ENCODE measurements at regions not wholly inside any gene's neighbourhood (a gene's known extent, or its start where the extent isn't known, plus 50 kb on each side); places are given as distances from the start of the nearest gene placed in this dataset.

DNA sequence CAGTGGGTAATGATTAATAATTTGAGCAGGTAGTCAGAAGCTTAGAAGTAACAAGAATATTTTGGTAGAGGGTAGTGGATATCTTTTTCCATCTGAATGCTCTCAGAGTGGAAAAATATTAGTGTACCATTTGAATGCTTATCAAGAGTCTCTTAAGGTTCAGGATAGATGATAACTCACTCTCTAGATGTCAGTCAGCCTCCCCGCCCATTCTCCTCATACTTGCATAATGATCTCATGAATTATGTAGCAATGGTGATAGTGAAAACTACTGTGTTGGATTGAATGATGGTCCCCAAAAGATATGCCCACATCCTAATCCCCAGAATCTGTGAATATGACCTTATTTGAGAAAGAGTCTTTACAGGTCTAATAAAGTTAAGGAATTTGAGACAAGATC lies 132.7 kb upstream of the KLF12 start (continued):
- TF ChIP-seq, protein P1, sequence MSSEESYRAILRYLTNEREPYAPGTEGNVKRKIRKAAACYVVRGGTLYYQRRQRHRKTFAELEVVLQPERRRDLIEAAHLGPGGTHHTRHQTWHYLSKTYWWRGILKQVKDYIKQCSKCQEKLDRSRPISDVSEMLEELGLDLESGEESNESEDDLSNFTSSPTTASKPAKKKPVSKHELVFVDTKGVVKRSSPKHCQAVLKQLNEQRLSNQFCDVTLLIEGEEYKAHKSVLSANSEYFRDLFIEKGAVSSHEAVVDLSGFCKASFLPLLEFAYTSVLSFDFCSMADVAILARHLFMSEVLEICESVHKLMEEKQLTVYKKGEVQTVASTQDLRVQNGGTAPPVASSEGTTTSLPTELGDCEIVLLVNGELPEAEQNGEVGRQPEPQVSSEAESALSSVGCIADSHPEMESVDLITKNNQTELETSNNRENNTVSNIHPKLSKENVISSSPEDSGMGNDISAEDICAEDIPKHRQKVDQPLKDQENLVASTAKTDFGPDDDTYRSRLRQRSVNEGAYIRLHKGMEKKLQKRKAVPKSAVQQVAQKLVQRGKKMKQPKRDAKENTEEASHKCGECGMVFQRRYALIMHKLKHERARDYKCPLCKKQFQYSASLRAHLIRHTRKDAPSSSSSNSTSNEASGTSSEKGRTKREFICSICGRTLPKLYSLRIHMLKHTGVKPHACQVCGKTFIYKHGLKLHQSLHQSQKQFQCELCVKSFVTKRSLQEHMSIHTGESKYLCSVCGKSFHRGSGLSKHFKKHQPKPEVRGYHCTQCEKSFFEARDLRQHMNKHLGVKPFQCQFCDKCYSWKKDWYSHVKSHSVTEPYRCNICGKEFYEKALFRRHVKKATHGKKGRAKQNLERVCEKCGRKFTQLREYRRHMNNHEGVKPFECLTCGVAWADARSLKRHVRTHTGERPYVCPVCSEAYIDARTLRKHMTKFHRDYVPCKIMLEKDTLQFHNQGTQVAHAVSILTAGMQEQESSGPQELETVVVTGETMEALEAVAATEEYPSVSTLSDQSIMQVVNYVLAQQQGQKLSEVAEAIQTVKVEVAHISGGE (CRISPR knock-in tag; IDR thresholded peaks at IDR 0.05), result no peak
- TF ChIP-seq HNRNPH1 (optimal IDR thresholded peaks at IDR 0.05; ENCODE audit: low read depth, low read length) (no peak), ZNF347 (CRISPR knock-in tag; IDR thresholded peaks at IDR 0.05; ENCODE audit: low read depth) (no peak), CBFB (CRISPR knock-in tag; IDR thresholded peaks at IDR 0.05) (no peak), FOXJ3 (CRISPR knock-in tag; IDR thresholded peaks at IDR 0.05) (no peak), RBM22 (IDR thresholded peaks at IDR 0.05; ENCODE audit: low read depth, low read length, poor library complexity, severe bottlenecking) (no peak), CREB3L1 (IDR thresholded peaks at IDR 0.05; ENCODE audit: borderline replicate concordance, low read depth) (no peak), ZNF740 (CRISPR knock-in tag; IDR thresholded peaks at IDR 0.05) (no peak), ZNF740 (tag; IDR thresholded peaks at IDR 0.05) (no peak), ZNF583 (CRISPR knock-in tag; IDR thresholded peaks at IDR 0.05) (no peak), PCBP1 (IDR thresholded peaks at IDR 0.05; ENCODE audit: low read depth, low read length, poor library complexity, severe bottlenecking) (no peak), CAMTA2 (CRISPR knock-in tag; conservative IDR thresholded peaks at IDR 0.05) (no peak), ZBED1 (IDR thresholded peaks at IDR 0.05) (no peak)

Data from K562 (cell line).